Activated CD8-positive, alpha-beta T cell treated with anti-CD3 and anti-CD28 coated beads for 36 hours (primary cell): ENCODE measurements at regions not wholly inside any gene's neighbourhood (a gene's known extent, or its start where the extent isn't known, plus 50 kb on each side); places are given as distances from the start of the nearest gene placed in this dataset.

ENCODE experiments used
- ATAC-seq: fragments of 200-7000 bp; cut with Tn5 transposase; one replicate; pipeline ENCODE4 v1.10.0; 2021; ENCODE audit warnings: mild to moderate bottlenecking, moderate library complexity
- CTCF ChIA-PET: fragments of 350-600 bp; sonication (Branson Sonifier 250); formaldehyde crosslinking; loops from one replicate; lab custom pipeline; 2021; ENCODE audit warnings: antibody characterized with exemption; lab: Charles Lee
- POLR2A ChIA-PET: fragments of 350-600 bp; sonication (Branson Sonifier 250); formaldehyde crosslinking; loops from one replicate; lab custom pipeline; 2021; ENCODE audit warnings: antibody characterized with exemption; lab: Charles Lee
- DNase-seq: peaks from one replicate; pipeline ENCODE4 v3.0.0-alpha.2; 2020
- H3K27ac Mint-ChIP-seq: one replicate; pipeline ENCODE4 v1.8.0; 2021; ENCODE audit warnings: mild to moderate bottlenecking, mixed read lengths
- H3K27me3 Mint-ChIP-seq: one replicate; pipeline ENCODE4 v1.8.0; 2021; ENCODE audit warnings: mixed read lengths
- H3K36me3 Mint-ChIP-seq: one replicate; pipeline ENCODE4 v1.8.0; 2021; ENCODE audit warnings: low read depth, mixed read lengths
- H3K4me1 Mint-ChIP-seq: one replicate; pipeline ENCODE4 v1.8.0; 2021; ENCODE audit warnings: low read depth, mixed read lengths
- H3K4me3 Mint-ChIP-seq: one replicate; pipeline ENCODE4 v1.8.0; 2021; ENCODE audit warnings: mild to moderate bottlenecking, moderate library complexity, mixed read lengths
- H3K9me3 Mint-ChIP-seq: one replicate; pipeline ENCODE4 v1.8.0; 2021; ENCODE audit warnings: mixed read lengths
- CTCF ChIP-seq: fragments of 200-600 bp; IDR thresholded peaks from one replicate; pipeline ENCODE4 v1.8.0; 2022; ENCODE audit warnings: antibody characterized with exemption, mild to moderate bottlenecking
- intact Hi-C: fragments of 100-400 bp; cut with micrococcal nuclease; formaldehyde crosslinking; loops from one replicate; pipeline ENCODE4 v1.10.0; 2022

GRCh38 chr11:116226731-116227130 is 546.1 kb downstream of the BUD13 start:
- intact Hi-C loops, result no loop called here
- ChIA-PET CTCF (interaction anchor here (1.5 kb wide), 1 partner anchor 10 kb away, joined by 6 read pairs; no protein-coding TSS in a partner anchor), POLR2A (no interaction called here)
- H3K4me1 Mint-ChIP-seq, result no peaks in the 10 kb centered on the region
- ATAC-seq (no peak), DNase-seq (no peak)
- no peak overlapping the region for H3K27ac Mint-ChIP-seq
- H3K27me3 Mint-ChIP-seq, result peaks cover 2% of the 10 kb centered on the region
- no peak overlapping the region for H3K4me3 Mint-ChIP-seq
- no peaks in the 10 kb centered on the region for H3K9me3 Mint-ChIP-seq
- no peak for TF ChIP-seq CTCF
- H3K36me3 Mint-ChIP-seq, result no peaks in the 10 kb centered on the region

- Mint-ChIP-seq H3K4me3 (no peak overlapping the region), H3K36me3 (no peaks in the 10 kb centered on the region), H3K9me3 (no peaks in the 10 kb centered on the region), H3K27ac (no peak overlapping the region), H3K27me3 (peaks cover 2% of the 10 kb centered on the region), H3K4me1 (no peaks in the 10 kb centered on the region)
- POLR2A ChIA-PET, result no interaction called here
- ATAC-seq (no peak), DNase-seq (no peak)
- intact Hi-C loops, result no loop called here
- CTCF ChIA-PET, result interaction anchor here (1.5 kb wide), 1 partner anchor 9 kb away, joined by 6 read pairs; no protein-coding TSS in a partner anchor
- TF ChIP-seq CTCF, result no peak
Measured at GRCh38 chr11:116225784-116226585, 546.8 kb downstream of the BUD13 start.

GRCh38 chr11:116225236-116225635 is 547.6 kb downstream of the BUD13 start:
- H3K9me3 Mint-ChIP-seq, result no peaks in the 10 kb centered on the region
- no peak for TF ChIP-seq CTCF
- H3K27ac Mint-ChIP-seq, result no peak overlapping the region
- no peaks in the 10 kb centered on the region for H3K36me3 Mint-ChIP-seq
- ATAC-seq (no peak), DNase-seq (no peak)
- H3K4me1 Mint-ChIP-seq, result no peaks in the 10 kb centered on the region
- H3K27me3 Mint-ChIP-seq, result peaks cover 2% of the 10 kb centered on the region
- intact Hi-C loops, result no loop called here
- ChIA-PET POLR2A (no interaction called here), CTCF (interaction anchor here (2.6 kb wide), 1 partner anchor 8 kb away, joined by 9 read pairs; no protein-coding TSS in a partner anchor)
- no peak overlapping the region for H3K4me3 Mint-ChIP-seq

- ATAC-seq (no peak), DNase-seq (no peak)
- Mint-ChIP-seq H3K27me3 (peaks cover 2% of the 10 kb centered on the region), H3K27ac (no peak overlapping the region), H3K9me3 (no peaks in the 10 kb centered on the region), H3K4me3 (no peak overlapping the region), H3K4me1 (no peaks in the 10 kb centered on the region), H3K36me3 (no peaks in the 10 kb centered on the region)
- no peak for TF ChIP-seq CTCF
- ChIA-PET POLR2A (no interaction called here), CTCF (interaction anchor here (1.1 to 2.6 kb wide), 2 partner anchors 9 to 142 kb away, joined by 3 to 9 read pairs; no protein-coding TSS in a partner anchor)
- intact Hi-C loops, result no loop called here
Measured at GRCh38 chr11:116224889-116225200, 547.9 kb downstream of the BUD13 start.

- TF ChIP-seq CTCF, result peak; percentile 65
- ATAC-seq, result peak; percentile 45
- intact Hi-C loops, result no loop called here
Measured at GRCh38 chr11:116224154-116224888, 548.5 kb downstream of the BUD13 start.

More at GRCh38 chr11:116224154-116224888, 548.5 kb downstream of the BUD13 start:
- Mint-ChIP-seq H3K9me3 (no peaks in the 10 kb centered on the region), H3K4me1 (no peaks in the 10 kb centered on the region), H3K36me3 (no peaks in the 10 kb centered on the region), H3K27me3 (peaks cover 2% of the 10 kb centered on the region), H3K4me3 (no peak overlapping the region), H3K27ac (no peak overlapping the region)
- POLR2A ChIA-PET, result no interaction called here
- peak; percentile 66 for DNase-seq
- CTCF ChIA-PET, result interaction anchor here (0.8 to 2.6 kb wide), 6 partner anchors 9 to 396 kb away, joined by 3 to 9 read pairs (median 4); no protein-coding TSS in a partner anchor
